ENCODE measurements at regions not wholly inside any gene's neighbourhood (a gene's known extent, or its start where the extent isn't known, plus 50 kb on each side); places are given as distances from the start of the nearest gene placed in this dataset.

GRCh38 chr2:114049826-114050225 lies 159.9 kb downstream of the ACTR3 start:
- TF ChIP-seq TAF1 (IDR thresholded peaks at IDR 0.05; ENCODE audit: low read depth) (no peak), RAD21 (conservative IDR thresholded peaks at IDR 0.05) (no peak), EZH2 (IDR thresholded peaks at IDR 0.05; ENCODE audit: borderline replicate concordance, insufficient read depth, low read length, poor library complexity, severe bottlenecking) (no peak), POLR2AphosphoS5 (IDR thresholded peaks at IDR 0.05) (no peak)
